ENCODE measurements at regions not wholly inside any gene's neighbourhood (a gene's known extent, or its start where the extent isn't known, plus 50 kb on each side); places are given as distances from the start of the nearest gene placed in this dataset.
"Not testable (repeated sequence)": the region's sequence is repeated elsewhere in the genome, so short reads cannot be mapped to it uniquely, and the experiment has no call there.

DNA sequence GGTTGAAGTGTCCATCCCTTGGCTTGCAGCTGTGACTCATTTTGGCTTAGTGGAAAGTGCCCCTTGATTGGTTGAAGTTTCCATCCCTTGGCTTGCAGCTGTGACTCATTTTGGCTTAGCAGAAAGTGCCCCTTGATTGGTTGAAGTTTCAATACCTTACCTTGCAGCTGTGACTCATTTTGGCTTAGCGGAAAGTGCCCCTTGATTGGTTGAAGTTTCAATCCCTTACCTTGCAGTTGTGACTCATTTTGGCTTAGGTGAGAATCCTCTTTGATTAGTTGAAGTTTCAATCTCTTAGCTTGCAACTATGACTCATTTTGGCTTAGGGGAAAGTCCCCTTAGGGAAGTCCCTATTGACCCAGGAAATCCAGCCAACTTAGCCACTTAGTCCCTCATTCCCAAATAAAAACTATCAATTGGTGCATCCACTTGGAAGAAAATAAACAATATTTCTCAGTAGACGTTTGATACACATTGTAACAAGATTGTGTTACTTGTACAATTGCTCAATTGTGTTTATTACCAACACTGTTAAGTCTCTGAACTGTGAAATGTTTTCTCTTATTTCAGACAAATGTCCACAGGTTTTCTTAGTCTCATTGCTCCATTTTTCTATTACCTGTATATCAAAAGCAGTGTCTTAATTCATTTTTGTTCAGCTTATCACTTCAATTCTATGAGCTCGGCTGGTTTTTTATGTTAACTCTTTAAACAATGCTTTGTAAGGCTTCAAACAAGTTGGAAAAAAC is 2308.8 kb upstream of the ACO1 start:
- TF ChIP-seq, protein P1, sequence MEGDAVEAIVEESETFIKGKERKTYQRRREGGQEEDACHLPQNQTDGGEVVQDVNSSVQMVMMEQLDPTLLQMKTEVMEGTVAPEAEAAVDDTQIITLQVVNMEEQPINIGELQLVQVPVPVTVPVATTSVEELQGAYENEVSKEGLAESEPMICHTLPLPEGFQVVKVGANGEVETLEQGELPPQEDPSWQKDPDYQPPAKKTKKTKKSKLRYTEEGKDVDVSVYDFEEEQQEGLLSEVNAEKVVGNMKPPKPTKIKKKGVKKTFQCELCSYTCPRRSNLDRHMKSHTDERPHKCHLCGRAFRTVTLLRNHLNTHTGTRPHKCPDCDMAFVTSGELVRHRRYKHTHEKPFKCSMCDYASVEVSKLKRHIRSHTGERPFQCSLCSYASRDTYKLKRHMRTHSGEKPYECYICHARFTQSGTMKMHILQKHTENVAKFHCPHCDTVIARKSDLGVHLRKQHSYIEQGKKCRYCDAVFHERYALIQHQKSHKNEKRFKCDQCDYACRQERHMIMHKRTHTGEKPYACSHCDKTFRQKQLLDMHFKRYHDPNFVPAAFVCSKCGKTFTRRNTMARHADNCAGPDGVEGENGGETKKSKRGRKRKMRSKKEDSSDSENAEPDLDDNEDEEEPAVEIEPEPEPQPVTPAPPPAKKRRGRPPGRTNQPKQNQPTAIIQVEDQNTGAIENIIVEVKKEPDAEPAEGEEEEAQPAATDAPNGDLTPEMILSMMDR (conservative IDR thresholded peaks at IDR 0.05; ENCODE audit: low read depth), result no peak
- DNase-seq (ENCODE audit: low spot score), result peak; percentile 42
- ChIA-PET CTCF (no interaction called here), POLR2A (ENCODE audit: low non-redundant PET) (no interaction called here)
- H3K27ac ChIP-seq, result no peak overlapping the region

DNA sequence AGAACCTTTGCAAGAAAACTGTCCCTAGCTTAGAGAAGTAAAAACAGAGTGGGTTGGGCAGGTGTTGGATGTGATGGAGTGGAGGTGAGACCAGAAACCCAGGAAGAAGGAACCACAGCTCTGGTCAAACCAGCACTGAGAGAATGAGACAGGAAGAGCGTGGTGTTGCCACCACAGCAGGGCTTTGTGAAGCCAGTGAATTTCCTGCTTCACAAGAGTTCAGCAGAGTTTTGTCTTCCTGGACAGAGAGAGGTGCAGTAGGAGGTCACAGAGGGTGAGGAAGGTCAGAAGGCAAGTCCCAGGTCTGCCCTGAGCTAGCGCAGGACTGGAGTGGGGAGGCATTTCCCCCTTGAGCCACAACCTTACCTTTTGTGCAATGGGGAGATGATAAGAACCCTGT is 2306.2 kb upstream of the ACO1 start:
- TF ChIP-seq, protein P1 (conservative IDR thresholded peaks at IDR 0.05; ENCODE audit: low read depth), result no peak
- no peak overlapping the region for H3K27ac ChIP-seq
- ChIA-PET CTCF (no interaction called here), POLR2A (ENCODE audit: low non-redundant PET) (interaction anchor here (0.7 kb wide), 1 partner anchor 189 kb away, joined by 3 read pairs; no protein-coding TSS in a partner anchor)
- DNase-seq (ENCODE audit: low spot score), result no peak

DNA sequence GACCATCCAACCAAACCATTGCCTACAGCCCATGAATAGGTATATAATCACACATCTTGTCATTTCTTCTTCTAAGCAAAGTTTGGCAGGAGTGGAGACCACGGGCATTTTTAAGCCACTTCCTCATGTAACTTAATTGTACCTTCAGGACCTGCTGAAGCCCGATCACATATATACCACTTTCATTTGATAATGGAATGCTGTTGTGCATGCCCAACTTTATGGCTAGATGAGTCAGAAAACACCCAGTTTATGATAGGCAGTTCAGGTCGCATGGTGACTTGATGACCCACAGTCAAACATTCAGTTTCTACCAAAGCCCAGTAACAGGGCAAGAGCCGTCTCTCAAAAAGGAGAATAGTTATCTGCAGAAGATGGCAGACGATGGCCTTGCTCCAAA is 2295.0 kb upstream of the ACO1 start:
- TF ChIP-seq, protein P1 (conservative IDR thresholded peaks at IDR 0.05; ENCODE audit: low read depth), result no peak
- CTCF ChIA-PET, result no interaction called here
- POLR2A ChIA-PET (ENCODE audit: low non-redundant PET), result no interaction called here
- H3K27ac ChIP-seq, result no peak overlapping the region
- no peak for DNase-seq (ENCODE audit: low spot score)

DNA sequence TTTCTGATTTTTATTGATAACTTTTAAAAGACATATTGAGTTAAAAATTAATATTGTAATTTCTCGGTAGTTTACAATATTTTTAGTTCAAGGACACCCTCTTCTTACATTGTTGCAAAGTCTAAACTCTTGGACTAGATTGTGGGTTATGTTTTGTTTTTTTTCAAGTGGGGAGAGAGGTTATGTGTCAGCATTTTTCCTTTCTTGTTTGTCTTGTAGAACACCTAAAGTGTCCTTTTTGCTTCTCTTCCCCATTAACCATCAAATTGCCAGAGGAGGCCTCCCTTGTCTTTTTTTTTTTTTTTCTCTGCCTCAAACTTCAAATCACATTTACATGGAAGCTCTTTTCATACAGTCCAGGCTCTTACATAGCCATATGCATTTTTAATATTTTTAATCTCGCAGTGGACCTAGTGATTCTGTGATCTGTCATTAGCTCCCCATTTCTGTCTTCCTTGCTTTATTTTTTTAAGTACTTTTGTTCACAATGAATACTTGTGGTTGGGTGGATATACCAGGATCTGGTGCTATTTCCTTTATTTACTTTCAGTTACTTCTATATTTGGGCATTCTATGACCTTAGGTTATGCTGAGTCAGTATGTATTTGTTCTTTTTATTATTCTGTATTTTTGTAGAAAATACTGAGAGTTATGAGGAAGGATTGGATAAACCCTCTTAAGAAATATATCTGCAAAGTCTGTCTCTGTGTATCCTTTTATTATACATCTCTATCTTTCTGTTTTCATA is 2280.6 kb upstream of the ACO1 start:
- no peak overlapping the region for H3K27ac ChIP-seq
- POLR2A ChIA-PET (ENCODE audit: low non-redundant PET), result no interaction called here
- CTCF ChIA-PET, result no interaction called here
- TF ChIP-seq, protein P1 (conservative IDR thresholded peaks at IDR 0.05; ENCODE audit: low read depth), result no peak
- DNase-seq (ENCODE audit: low spot score), result no peak

DNA sequence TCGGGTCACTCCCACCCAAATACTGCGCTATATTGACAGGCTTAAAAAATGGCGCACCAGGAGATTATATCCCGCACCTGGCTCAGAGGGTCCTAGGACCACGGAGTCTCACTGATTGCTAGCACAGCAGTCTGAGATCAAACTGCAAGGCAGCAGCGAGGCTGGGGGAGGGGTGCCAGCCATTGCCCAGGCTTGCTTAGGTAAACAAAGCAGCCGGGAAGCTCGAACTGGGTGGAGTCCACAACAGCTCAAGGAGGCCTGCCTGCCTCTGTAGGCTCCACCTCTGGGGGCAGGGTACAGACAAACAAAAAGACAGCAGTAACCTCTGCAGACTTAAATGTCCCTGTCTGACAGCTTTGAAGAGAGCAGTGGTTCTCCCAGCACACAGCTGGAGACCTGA is 2277.3 kb upstream of the ACO1 start:
- H3K27ac ChIP-seq; POLR2A ChIA-PET (ENCODE audit: low non-redundant PET); DNase-seq (ENCODE audit: low spot score); CTCF ChIA-PET: not testable (repeated sequence)

DNA sequence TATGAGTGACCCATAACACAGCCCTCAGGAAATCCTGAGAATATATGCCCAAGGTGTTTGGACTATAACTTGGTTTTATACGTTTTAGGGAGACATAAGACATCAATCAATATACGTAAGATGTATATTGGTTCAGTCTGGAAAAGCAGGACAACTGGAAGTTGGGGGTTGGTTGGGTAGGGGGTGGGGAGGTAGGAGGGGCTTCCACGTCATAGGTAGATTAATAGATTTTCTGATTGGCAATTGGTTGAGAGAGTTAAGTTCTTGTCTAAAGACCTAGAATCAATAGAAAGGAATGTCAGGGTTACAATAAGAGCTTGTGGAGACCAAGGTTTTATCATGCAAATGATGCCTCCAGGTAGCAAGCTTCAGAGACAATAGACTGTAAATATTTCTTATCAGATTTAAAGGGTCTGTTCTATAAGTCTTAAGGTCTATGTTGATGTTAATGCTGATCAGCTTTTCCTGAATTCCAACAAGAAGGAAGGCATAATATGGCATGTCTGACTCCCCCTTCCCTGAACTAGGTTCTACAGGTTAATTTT is 2267.7 kb upstream of the ACO1 start:
- POLR2A ChIA-PET (ENCODE audit: low non-redundant PET), result no interaction called here
- no peak overlapping the region for H3K27ac ChIP-seq
- no peak for DNase-seq (ENCODE audit: low spot score)
- CTCF ChIA-PET, result interaction anchor here (0.6 kb wide), 1 partner anchor 474 kb away, joined by 3 read pairs; no protein-coding TSS in a partner anchor
- TF ChIP-seq, protein P1 (conservative IDR thresholded peaks at IDR 0.05; ENCODE audit: low read depth), result no peak

DNA sequence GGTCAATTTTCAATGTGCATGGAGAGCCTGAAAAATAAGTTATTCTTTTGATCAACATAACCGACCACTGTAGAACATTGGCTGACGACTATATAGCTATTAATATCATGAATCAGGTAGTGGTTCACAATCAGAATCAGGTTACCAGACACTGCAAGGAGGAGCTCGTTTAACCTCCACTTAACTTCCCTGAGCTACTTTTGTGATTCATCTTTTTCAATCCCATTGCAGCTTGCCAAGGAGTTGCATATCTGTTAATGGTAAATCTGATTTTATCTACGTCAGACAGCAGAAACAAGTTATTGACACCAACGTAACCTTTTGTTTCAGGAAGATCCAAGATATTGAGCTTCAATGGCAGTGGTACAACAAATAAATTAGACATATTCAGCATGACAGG is 2263.8 kb upstream of the ACO1 start:
- no peak overlapping the region for H3K27ac ChIP-seq
- TF ChIP-seq, protein P1 (conservative IDR thresholded peaks at IDR 0.05; ENCODE audit: low read depth), result no peak
- no peak for DNase-seq (ENCODE audit: low spot score)
- CTCF ChIA-PET, result interaction anchor here (0.6 kb wide), 2 partner anchors 1908 to 1925 kb away, joined by 3 read pairs; no protein-coding TSS in a partner anchor
- POLR2A ChIA-PET (ENCODE audit: low non-redundant PET), result no interaction called here

All from RWPE1 (cell line).